ENCODE measurements at regions not wholly inside any gene's neighbourhood (a gene's known extent, or its start where the extent isn't known, plus 50 kb on each side); places are given as distances from the start of the nearest gene placed in this dataset.

- Histone ChIP-seq H3K9me3 (no peaks in the 10 kb centered on the region), H3K27ac (no peak overlapping the region), H3K36me3 (no peaks in the 10 kb centered on the region), H3K4me1 (no peaks in the 10 kb centered on the region), H3K27me3 (peaks cover 0 to 5% (median 0%) of the 10 kb centered on the region in 9 donors), H3K4me3 (no peak overlapping the region)
- WGBS, 4 donors: 54 to 66% (median 56%) methylated on average over 6 of the region's 6 CpGs
- no peak for DNase-seq
- TF ChIP-seq POLR2A (IDR thresholded peaks at IDR 0.05) (no peak), CTCF (IDR thresholded peaks at IDR 0.05) (no peak)
- no peak for ATAC-seq
- intact Hi-C loops (cut with DNase I): no loop called here
These were observed 79.4 kb upstream of the PCGF5 start for GRCh38 chr10:91140995-91141549.

DNA sequence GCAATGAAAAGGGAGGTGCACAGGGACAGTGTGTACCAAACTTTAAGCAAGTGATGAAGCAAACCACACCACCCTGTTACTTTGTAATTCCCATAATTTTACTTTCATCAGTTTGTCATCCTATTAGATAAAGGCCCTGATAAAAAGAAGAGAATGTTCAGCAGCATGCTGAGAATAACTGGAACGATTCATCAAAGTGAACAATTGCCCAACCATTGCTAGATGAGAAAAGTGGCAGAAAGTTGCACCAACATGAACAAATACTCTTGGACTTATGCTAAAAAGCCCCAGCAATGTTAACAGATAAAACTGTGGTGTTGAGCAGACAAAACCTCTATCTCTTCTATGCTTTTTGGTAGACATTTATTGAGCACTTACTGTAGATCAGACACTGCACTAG is 75.5 kb upstream of the PCGF5 start:
- Histone ChIP-seq H3K36me3 (no peaks in the 10 kb centered on the region), H3K4me3 (no peak overlapping the region), H3K4me1 (no peaks in the 10 kb centered on the region), H3K27me3 (peaks cover 0 to 5% (median 0%) of the 10 kb centered on the region in 9 donors), H3K27ac (no peak overlapping the region), H3K9me3 (no peaks in the 10 kb centered on the region)
- DNase-seq (no peak), ATAC-seq (no peak)
- 0 to 90% (median 60%) methylated on average over 1 of the region's 1 CpG for WGBS, 4 donors
- TF ChIP-seq CTCF (IDR thresholded peaks at IDR 0.05) (no peak), POLR2A (IDR thresholded peaks at IDR 0.05) (no peak)
- intact Hi-C loops (cut with DNase I): no loop called here

DNA sequence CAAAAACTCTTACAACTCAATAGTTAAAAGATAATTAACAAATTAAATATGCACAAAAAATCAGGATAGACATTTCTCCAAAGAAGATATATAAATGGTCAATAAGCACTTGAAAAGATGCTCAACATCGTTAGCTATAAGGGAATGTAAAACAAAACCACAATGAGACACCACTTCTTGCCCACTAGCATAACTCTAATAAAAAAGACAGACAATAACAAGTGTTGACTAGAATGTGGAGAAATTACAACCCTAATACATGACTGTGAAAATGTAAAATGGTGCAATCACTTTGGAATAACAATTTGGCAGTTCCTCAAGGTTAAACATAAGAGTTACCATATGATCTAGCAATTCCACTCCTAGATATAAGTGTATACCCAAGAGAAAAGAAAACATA is 74.3 kb upstream of the PCGF5 start:
- H3K27me3 ChIP-seq: peaks cover 0 to 5% (median 0%) of the 10 kb centered on the region in 9 donors
- no peak for DNase-seq
- no peak for ATAC-seq
- no peaks in the 10 kb centered on the region for H3K9me3 ChIP-seq
- no peaks in the 10 kb centered on the region for H3K4me1 ChIP-seq
- 81 to 95% (median 84%) methylated on average over 1 of the region's 1 CpG for WGBS, 4 donors
- H3K4me3 ChIP-seq: no peak overlapping the region
- no peaks in the 10 kb centered on the region for H3K36me3 ChIP-seq
- intact Hi-C loops (cut with DNase I): no loop called here
- H3K27ac ChIP-seq: no peak overlapping the region
- TF ChIP-seq CTCF (IDR thresholded peaks at IDR 0.05): no peak
- TF ChIP-seq POLR2A (IDR thresholded peaks at IDR 0.05): no peak

DNA sequence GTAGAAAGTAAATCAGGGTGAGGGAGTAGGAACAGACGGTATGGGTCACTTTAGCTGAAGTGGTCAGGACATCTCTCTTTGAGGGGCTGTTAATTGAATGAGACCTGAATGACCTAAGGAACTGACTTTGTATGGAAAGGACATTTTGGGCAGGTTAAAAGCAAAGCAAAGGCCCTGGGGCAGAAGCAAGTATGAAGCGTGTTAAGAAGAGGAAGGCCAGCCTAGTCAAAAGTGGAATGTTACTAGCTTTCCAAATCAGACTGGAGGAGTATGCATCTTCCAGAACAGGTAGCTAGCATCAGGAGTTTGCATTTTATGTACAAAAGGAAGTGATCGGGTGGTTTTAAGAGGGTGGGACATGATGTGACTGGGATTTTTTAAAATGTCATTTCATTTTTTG is 70.9 kb upstream of the PCGF5 start:
- H3K4me1 ChIP-seq: no peaks in the 10 kb centered on the region
- no peak overlapping the region for H3K27ac ChIP-seq
- intact Hi-C loops (cut with DNase I): no loop called here
- peaks cover 0 to 2% (median 0%) of the 10 kb centered on the region in 9 donors for H3K27me3 ChIP-seq
- H3K36me3 ChIP-seq: no peaks in the 10 kb centered on the region
- DNase-seq: no peak
- no peak overlapping the region for H3K4me3 ChIP-seq
- no peak for ATAC-seq
- H3K9me3 ChIP-seq: no peaks in the 10 kb centered on the region
- no peak for TF ChIP-seq CTCF (IDR thresholded peaks at IDR 0.05)
- TF ChIP-seq POLR2A (IDR thresholded peaks at IDR 0.05): no peak
- WGBS, 4 donors: 90 to 93% (median 92%) methylated on average over 3 of the region's 3 CpGs
